HG03095 (cell line): ENCODE measurements at regions not wholly inside any gene's neighbourhood (a gene's known extent, or its start where the extent isn't known, plus 50 kb on each side); places are given as distances from the start of the nearest gene placed in this dataset.

Experiments used
- ATAC-seq: cut with Tn5 transposase; IDR thresholded peaks from one replicate; pipeline ENCODE4 v1.9.1; 2021; ENCODE audit warnings: moderate library complexity; ENCODE audit not compliant: unreplicated experiment

DNA sequence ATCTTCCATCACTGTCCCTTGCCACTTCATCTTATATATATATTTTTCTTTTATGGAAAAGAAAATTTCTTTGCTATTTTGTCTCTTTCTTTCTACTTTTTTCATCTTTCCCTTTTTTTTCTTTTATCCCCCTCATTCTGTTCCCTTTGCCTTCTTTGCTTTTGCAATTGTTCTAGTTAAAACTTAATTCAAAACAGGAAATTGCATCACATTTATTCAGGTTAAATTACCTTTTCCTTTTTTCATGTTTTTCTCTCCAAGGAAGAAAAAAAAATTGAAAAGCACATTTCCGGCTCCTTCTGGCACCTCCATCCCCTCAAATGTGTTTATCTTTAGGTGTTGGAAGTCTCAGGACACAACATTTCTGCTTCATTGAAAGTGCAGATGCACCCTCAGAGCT, 176.9 kb downstream of the FGF1 start:
- no peak for ATAC-seq

DNA sequence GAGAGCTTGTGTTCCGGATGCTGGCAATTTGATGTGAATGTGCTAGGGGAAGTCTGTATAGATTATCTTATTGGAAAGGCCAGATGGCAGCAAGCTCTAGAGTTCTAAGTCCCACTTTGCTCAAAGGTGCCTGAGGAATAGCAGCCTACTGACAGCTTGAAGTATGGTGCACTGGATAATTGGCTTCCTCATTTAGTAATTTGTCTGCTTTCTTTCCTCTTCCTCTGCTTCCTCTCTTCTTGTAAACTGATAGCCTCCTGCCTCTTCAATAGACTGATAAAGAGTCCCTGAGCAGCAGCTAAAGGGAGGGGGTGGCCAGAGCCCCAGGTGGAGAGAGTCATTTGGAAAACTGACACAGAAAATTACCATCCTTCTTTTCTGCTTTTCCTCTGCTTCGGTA, 177.3 kb downstream of the FGF1 start:
- no peak for ATAC-seq

DNA sequence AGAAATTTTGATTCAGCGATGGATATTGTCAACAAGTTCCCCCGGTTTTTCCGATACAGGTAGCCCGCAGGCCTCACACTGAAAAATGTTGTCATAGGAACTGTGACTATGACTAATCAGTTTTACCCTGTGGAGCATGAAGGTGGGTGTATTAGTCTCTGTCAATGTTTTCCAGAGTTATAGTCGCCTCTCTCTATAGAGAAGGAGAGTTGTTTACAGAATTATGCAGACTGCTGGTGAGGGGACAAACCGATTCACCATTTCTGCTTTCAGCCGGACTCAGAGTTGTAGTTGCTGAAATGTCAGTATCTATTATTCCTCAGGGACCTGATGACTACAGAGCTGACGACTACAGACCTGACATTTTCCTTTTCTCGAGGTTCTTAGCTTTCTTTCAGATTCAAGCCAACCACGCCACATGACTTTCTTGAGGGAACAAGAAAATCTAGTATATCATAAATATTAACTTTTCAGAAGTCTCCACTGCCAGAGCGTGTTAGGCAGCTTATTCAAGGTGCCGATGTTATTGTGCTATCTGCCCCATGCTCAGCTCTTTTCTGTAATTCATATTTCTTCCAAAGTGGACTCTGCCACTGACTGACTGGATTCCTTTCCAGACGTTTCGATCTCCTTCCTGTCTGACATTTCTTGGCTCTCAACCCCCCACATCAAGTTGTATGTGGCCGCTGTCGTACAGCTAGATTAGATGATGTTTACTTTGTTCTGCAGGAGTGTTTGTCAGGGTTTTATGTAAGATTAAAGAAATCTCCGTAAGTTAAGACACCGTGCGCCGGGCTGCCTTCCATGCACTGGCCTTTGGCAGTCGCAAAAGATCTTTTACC, 178.1 kb downstream of the FGF1 start:
- ATAC-seq: peak; percentile 62

DNA sequence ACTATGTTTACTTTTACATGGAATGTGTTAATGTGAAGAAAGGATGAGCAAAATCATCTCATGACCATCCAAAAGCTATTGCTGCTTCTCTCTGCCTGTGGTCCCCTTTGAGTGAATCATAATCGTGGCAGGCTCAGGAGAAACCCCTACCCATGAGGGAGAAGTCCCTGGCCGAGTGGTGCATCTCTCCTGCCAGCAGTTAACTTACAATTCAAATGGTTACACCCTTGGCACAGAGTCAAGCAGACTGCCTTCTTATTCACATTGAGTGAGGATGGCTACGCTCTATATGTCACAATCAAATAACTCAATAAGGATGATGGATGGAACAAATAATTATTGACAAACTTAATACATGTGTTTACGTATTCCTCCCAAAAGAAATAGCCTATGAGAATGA, 179.1 kb downstream of the FGF1 start:
- no peak for ATAC-seq

DNA sequence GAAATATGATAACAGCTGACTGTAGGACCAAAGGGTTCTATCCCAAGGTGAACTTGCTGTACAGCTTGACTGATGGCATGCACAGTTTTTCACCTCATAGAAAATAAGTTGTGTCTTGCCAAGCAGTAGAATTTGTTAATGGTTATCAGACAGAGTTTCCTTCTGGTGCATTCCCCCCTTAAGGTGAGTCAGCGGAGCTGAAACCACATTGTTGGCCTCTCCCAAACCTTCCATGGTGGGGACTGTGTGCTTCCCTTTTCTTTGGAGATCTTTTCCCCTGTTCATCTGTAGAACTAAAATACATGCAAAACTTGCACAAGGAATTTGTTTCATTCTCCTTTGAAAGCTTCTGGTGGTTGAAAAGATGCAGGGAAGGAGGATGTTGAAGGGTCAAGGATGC, 179.8 kb downstream of the FGF1 start:
- ATAC-seq: no peak

DNA sequence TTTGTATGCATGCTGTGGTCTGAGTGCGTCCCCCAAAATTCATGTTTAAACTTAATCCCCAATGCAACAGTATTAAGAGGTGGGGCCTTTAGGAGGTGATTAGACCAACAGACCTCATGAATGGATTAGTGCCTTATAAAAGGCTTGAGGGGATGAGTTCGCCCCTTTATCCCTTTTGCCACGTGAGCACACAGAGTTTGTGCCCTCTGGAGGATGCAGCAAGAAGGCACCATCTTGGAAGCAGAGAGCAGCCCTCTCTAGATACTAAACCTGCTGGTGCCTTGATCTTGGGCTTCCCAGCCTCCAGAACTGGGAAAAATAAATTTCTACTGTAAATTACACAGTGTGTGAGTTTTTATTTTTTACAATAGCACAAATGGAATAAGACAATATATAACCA, 177.1 kb upstream of the SPRY4 start:
- no peak for ATAC-seq

DNA sequence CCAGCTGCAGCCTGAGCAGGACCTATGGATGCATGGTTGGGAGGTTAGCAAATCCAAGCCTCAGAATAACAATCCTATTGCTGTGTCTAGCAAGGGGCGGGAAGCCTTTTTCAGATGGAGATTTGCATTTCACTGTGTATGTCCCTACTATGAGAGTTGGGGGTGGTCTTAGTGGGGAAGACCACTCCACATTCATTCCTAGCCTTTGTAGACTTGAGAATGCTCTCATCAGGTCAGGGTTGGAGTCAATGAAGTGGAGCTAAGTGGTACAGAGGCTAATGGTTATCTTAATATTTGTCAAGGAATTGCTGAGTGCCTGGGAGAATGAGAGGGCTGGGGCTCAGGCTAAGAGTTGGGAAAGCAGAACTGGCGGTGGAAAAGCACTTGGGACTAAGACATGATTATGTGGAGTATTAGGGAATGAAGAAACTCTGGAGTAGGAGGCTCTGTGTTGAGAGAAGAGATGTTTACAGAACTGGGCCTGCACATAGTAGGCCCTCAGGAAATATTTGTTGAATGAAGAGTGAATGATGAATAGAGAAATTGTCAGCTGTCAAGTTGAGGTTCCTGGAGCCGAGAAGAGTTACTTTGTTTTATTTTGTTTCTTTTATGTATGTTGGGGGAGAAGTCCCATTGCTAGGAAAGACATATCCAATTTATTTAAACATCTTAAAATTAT, 175.5 kb upstream of the SPRY4 start:
- ATAC-seq: no peak

DNA sequence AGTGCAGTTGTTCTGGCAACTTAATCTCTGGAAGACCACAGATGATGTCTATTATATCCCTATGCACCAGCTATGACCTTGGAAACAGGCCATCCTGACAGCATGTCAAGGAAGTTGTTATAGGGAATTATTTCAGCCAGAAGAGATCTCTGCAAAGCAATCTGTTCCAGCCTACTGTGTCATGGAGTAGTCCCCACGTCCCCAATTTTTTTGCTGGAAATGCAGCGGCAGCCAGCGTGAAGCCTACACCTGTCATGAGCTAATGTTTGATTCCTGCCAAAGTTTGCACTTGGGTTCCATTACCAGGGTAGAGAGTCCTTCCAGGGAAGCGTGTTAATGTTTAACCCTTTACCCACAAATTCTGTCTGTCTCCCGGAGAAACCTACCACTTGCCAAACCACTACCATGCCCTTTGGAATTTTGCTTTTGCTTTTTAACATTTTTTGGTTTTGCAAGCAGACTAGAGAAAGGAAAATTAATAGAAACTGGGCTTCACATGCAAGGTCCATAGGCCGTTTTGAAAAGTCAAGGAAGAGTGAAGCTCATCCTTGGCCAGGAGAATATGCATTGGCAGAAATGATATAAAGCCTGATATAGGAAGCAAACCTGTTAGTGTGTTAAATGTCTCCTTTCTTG, 174.9 kb upstream of the SPRY4 start:
- no peak for ATAC-seq

DNA sequence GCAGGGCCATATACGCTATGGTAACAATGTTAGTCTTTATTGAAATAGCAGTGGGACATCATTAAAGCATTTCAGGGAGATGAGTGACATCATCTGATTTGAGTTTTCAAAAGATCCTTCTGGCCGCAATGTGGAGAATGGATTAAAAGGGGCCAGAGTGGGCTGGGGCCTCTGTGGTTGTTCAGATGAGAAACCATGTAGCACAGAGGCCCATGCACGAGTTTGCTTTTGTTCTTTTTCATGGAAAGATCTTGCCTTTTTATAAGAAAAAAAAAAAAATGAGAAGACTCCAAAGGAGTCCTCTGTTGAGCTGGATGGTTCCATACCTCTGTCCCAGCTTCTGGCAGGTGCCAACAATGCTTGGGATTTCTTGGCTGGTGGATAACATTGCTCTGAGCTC, 173.5 kb upstream of the SPRY4 start:
- no peak for ATAC-seq

DNA sequence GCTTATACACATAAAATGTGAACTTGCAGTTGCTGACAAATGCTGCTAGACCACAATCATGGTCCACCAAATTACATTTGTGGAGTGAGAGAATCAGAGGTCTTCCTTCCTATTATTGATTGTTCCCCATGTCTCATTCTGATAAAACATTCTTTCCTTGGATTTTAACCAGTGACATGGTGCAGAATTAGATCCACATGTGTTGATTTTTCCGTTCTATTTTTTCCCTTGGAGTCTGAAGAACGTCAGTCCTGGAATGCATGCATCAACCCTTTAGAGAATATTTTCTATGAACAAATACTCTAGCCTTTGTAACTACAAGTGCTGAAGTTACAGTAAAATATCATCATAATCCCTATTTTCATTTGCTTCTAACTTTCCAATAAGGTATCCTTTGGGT, 170.7 kb upstream of the SPRY4 start:
- ATAC-seq: no peak

DNA sequence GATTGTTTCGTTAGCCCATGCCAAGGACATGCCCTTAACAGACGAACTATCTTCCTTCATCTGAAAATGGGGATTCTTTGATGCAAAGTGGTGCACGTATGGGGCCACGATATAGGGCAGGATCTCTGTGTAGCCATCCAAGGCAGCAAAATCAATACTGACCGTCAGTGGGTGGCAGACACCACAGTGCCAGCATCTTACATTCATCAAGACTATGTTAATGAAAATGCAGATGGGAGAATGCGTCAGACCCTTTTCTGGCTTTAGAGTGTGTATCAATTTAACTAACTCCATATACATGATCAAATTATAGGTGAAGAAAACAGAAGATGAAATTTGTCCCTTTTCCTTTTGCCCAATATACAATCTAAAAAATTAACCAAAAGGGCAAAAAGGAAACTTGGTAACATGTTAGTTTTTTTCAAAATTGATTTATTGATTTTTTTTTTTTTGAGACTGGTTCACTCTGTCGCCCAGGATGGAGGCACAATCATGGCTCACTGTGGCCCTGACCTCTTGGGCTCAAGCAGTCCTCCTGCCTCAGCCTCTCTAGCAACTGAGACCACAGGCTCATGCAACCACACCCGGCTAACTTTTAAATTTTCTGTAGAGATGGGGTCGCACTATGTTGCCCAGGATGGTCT, 169.2 kb upstream of the SPRY4 start:
- no peak for ATAC-seq

DNA sequence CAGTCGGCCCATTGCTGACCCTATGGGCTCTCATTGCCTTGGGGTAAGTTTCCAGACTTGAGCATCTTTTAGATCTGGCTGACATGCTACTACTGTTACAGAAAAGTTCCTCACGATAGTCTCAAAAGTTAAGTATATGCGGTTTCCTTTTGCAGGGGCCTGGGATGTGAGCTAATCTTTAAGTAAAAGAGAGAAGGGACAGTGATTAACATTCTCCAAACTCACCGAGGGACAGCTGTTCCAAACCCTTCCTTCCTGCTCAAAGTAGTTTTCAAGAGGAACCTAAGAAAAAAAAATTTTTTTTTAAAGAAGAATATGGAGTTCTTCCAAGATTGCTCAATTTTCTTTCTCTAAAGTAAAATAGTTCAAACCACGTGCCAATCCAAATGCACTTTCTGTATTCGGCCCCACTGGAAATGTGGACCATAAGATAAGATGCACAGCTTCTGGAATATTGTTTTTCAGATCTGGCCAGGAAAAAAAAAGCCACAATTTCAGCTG, 168.0 kb upstream of the SPRY4 start:
- no peak for ATAC-seq

DNA sequence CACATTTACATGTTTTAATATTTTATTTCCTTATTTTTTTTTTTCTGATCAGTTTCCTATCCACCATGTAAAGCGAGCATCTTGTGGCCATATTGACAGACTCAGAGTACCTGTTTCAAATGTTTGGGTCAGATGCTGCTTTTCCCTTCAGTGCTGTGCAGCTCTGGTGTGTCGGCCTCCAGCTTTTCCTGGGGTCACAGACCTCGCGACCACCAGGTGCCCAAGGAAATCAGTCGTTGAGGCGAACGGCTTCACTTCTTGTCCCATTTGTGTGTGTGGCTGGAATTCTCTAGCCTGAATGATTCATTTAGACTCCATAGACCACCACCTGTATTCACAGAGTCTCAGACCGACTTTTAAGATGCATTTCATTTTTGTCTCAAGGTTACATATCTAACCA, 166.9 kb upstream of the SPRY4 start:
- ATAC-seq: no peak

DNA sequence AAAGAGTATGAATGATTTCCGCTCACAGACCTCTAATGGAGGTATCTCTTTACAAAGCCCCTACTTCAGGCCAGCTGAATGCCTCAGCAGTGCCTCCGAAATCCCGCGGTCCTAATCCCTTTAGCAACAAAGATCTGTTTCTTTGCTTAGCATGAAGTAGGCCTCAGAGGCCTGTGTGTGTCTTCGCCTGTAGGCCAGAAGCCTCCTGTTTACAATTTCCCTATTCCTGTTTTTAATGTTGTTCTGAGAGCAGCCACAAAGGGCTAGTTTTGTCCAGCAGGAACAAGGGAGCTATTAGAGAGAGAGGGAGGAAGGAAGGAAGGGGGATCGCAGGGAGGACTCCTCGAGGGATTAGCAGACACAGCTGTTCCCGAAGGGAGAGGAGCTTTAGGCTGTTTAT, 166.4 kb upstream of the SPRY4 start:
- ATAC-seq: no peak

DNA sequence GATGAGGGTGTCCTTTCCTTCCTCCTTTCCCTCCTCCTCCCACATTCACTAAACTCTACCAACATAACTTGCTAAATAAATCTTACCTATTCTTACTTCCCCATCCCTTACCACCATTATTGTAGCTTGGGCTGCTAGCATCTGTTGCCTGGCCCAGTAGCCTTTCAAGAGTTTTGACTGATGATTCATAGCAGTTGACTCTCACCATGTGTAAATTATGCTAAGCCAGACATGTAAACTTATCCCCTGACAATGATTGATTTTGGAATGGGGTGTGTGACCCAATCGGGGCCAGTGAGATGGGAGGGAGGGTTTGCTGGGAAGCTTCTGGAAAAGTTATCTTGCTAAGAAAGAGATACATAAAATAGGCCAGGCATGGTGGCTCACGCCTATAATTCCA, 161.8 kb upstream of the SPRY4 start:
- no peak for ATAC-seq

DNA sequence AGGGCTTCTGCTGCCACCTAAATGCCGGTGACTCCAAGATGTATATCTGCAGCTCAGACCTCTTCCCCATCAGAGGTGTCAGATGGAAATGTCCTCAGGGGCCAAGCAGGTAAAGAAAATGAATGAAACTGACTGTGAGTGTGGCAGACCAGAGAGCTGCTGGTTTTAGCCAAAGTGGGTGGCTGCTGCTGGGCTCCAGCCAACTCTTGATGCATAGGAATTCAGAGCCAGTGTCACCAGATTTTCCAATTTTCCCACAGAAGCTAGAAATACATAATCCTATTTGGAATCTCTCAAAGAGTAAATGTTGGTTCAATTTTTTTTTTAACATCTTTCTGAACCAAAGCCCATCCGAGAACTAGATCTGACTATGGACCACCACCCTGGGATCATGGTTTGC, 161.2 kb upstream of the SPRY4 start:
- ATAC-seq: no peak

DNA sequence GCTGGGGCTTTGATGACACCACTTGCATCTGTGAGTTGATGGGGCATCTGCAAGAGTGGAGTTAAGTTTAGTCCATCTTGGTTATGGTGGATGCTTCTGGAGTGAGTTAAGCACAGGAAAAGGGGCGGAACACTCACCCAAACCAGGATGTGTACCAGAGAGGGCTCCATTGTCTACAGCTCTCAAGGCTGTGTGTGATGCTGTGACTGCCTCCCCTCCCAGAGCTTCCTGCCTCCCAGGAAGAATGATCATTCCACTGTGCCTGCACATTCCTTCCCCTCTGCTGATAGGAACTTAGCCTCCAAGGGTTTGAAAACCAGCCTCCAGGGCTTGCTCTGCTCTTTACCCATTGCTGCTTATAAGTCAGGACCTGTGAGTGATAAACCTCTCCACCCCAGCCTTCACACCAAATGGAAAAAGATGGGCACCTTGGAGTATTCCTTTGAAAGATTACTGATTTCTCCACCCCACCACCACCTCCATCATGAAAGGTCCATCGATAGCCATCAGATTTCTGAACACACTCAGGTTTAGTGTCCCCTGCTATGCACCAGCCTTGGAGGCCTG, 160.1 kb upstream of the SPRY4 start:
- ATAC-seq: no peak

DNA sequence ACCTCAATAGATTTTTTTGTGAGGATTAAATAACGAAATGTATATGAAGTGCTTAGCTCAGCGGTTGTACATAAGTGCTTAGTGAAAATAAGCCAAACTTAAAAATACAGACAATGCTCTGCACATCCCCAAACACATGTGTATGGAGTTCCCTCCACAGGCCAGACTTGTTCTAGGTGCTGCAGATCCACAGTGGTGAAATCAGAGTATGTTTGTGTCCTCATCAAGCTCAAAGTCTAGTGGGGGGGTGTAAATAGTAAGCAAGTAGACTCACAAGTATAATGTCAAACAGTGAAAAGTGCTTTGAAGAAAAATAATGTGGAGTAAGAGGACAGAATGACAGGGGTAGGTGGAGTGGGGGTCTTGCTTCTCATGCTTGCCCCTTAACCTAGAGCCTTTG, 157.4 kb upstream of the SPRY4 start:
- no peak for ATAC-seq

DNA sequence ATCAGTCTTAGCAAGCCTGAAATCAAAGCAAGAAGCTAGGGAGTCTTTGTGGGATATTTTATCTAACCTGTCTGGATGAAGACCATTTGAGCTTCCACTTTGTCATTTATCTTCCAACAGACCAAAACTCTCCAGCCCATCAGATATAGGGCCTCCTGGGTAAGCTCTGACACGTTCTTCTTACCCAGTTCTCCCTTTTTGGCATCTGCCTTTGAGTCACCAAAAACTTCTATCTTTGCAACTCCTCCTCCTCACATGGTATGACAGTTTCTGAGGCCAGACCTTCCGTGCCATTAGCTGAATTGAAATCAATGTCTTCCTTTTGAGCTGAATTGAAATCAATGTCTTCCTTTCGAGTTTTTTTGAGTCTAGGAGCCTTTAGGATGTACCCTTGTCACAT, 156.6 kb upstream of the SPRY4 start:
- ATAC-seq: no peak

DNA sequence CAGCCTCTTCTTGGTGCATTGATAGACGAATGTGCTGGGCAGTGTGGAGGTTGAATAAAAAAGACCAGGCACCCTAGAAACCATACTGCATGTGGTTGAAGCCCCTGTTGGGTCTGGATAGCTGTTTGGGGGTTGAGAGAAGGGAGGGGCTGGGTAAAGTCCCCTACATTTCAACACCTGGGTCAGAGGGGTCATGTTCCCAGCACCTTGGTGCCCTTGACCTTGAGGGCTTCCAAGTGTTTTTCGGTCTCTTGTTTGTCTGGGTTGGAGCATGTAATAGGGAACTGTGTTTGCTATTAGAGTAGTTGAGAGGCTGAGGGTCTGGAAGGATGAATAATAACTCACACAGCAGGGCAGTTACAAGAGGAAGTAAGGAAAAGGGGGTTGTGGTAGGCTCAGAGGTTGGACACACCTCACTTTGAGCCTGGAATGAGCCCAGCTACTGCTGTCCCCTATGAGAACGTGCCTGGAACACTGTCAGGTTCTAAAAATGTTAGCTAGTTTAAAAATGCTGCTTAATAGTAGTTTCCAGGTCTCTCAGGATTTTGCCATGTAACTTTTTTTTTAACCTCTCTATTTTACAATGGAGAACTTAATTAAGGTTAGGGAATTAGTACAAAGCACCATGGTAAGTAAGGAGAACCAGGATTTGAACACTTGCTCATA, 155.2 kb upstream of the SPRY4 start:
- no peak for ATAC-seq

DNA sequence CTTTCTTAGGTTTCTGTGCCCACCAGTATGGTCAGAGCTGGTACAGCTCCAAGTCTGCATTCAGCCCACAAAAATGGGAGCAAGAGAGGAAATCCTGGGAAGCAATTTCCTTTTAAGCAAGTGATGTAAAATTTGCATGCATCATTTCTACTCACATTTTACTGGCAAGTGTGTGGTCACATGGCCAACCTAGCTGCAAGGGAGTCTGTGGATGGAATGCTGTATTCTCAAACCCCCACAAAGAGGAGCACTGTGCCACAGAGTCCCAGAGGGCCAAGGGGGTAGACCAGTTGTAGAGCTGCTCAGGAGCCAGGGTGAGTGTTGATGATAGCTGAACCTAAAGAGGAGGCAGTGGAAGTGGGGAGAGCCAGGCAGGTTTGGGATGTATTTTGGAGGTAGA, 154.3 kb upstream of the SPRY4 start:
- no peak for ATAC-seq
